BLaER1 (cell line): ENCODE measurements at regions not wholly inside any gene's neighbourhood (a gene's known extent, or its start where the extent isn't known, plus 50 kb on each side); places are given as distances from the start of the nearest gene placed in this dataset.

Experiments
- H3K27ac ChIP-seq: shearing (Covaris generic); formaldehyde crosslinking; 2 replicates; pipeline ENCODE4 v1.8.1; 2022
- H3K27me3 ChIP-seq: shearing (Covaris generic); formaldehyde crosslinking; 2 replicates; pipeline ENCODE4 v1.8.1; 2022
- H3K36me3 ChIP-seq: shearing (Covaris generic); formaldehyde crosslinking; 2 replicates; pipeline ENCODE4 v1.8.1; 2022
- H3K4me1 ChIP-seq: shearing (Covaris generic); formaldehyde crosslinking; 2 replicates; pipeline ENCODE4 v1.8.1; 2022
- H3K4me2 ChIP-seq: shearing (Covaris generic); formaldehyde crosslinking; 2 replicates; pipeline ENCODE4 v1.8.1; 2022
- H3K4me3 ChIP-seq: shearing (Covaris generic); formaldehyde crosslinking; 2 replicates; pipeline ENCODE4 v1.8.1; 2022
- H3K9ac ChIP-seq: shearing (Covaris generic); formaldehyde crosslinking; 2 replicates; pipeline ENCODE4 v1.8.1; 2022
- H3K9me3 ChIP-seq: shearing (Covaris generic); formaldehyde crosslinking; 2 replicates; pipeline ENCODE4 v1.8.1; 2022
- H4K20me1 ChIP-seq: shearing (Covaris generic); formaldehyde crosslinking; 2 replicates; pipeline ENCODE4 v1.8.1; 2022
- Cebpa-rat ChIP-seq: shearing (Covaris generic); IDR thresholded peaks from 2 replicates; pipeline ENCODE4 v1.8.1; 2022

GRCh38 chr12:59871779-59872178 lies 275.9 kb downstream of the SLC16A7 start:
- H3K4me2 ChIP-seq = no peak overlapping the region
- no peaks in the 10 kb centered on the region for H3K36me3 ChIP-seq
- H3K27ac ChIP-seq = no peak overlapping the region
- H3K4me3 ChIP-seq = no peak overlapping the region
- TF ChIP-seq Cebpa-rat = no peak
- H3K4me1 ChIP-seq = no peaks in the 10 kb centered on the region
- H3K27me3 ChIP-seq = no peaks in the 10 kb centered on the region
- H3K9ac ChIP-seq = no peak overlapping the region
- no peaks in the 10 kb centered on the region for H4K20me1 ChIP-seq
- no peaks in the 10 kb centered on the region for H3K9me3 ChIP-seq

GRCh38 chr12:59873136-59873535 lies 277.3 kb downstream of the SLC16A7 start:
- Histone ChIP-seq H3K9me3 (no peaks in the 10 kb centered on the region), H3K4me2 (no peak overlapping the region), H4K20me1 (no peaks in the 10 kb centered on the region), H3K4me3 (no peak overlapping the region), H3K27me3 (no peaks in the 10 kb centered on the region), H3K36me3 (no peaks in the 10 kb centered on the region), H3K27ac (no peak overlapping the region), H3K9ac (no peak overlapping the region), H3K4me1 (no peaks in the 10 kb centered on the region)
- TF ChIP-seq Cebpa-rat = no peak

- no peaks in the 10 kb centered on the region for H3K4me1 ChIP-seq
- no peaks in the 10 kb centered on the region for H3K27me3 ChIP-seq
- H3K9ac ChIP-seq = no peak overlapping the region
- no peak for TF ChIP-seq Cebpa-rat
- no peak overlapping the region for H3K4me2 ChIP-seq
- H3K36me3 ChIP-seq = no peaks in the 10 kb centered on the region
- no peaks in the 10 kb centered on the region for H3K9me3 ChIP-seq
- no peak overlapping the region for H3K4me3 ChIP-seq
- no peaks in the 10 kb centered on the region for H4K20me1 ChIP-seq
- no peak overlapping the region for H3K27ac ChIP-seq
Measured at GRCh38 chr12:59874781-59875180, 279.0 kb downstream of the SLC16A7 start.

- H3K27me3 ChIP-seq = no peaks in the 10 kb centered on the region
- H3K4me3 ChIP-seq = no peak overlapping the region
- H3K9ac ChIP-seq = no peak overlapping the region
- H3K27ac ChIP-seq = no peak overlapping the region
- no peaks in the 10 kb centered on the region for H3K4me1 ChIP-seq
- no peak for TF ChIP-seq Cebpa-rat
- H3K4me2 ChIP-seq = no peak overlapping the region
- no peaks in the 10 kb centered on the region for H3K36me3 ChIP-seq
- no peaks in the 10 kb centered on the region for H3K9me3 ChIP-seq
- no peaks in the 10 kb centered on the region for H4K20me1 ChIP-seq
Measured at GRCh38 chr12:59886131-59886733, 290.4 kb downstream of the SLC16A7 start.

- Histone ChIP-seq H3K36me3 (no peaks in the 10 kb centered on the region), H3K27me3 (no peaks in the 10 kb centered on the region), H4K20me1 (no peaks in the 10 kb centered on the region), H3K4me3 (no peak overlapping the region), H3K4me1 (no peaks in the 10 kb centered on the region), H3K9me3 (no peaks in the 10 kb centered on the region), H3K9ac (no peak overlapping the region), H3K4me2 (no peak overlapping the region), H3K27ac (no peak overlapping the region)
- no peak for TF ChIP-seq Cebpa-rat
Measured at GRCh38 chr12:59887178-59887577, 291.3 kb downstream of the SLC16A7 start.

GRCh38 chr12:59890896-59891579 lies 295.2 kb downstream of the SLC16A7 start:
- Histone ChIP-seq H3K27me3 (no peaks in the 10 kb centered on the region), H3K4me3 (no peak overlapping the region), H3K36me3 (no peaks in the 10 kb centered on the region), H3K4me1 (no peaks in the 10 kb centered on the region), H3K27ac (no peak overlapping the region), H3K4me2 (no peak overlapping the region), H4K20me1 (no peaks in the 10 kb centered on the region), H3K9me3 (no peaks in the 10 kb centered on the region), H3K9ac (no peak overlapping the region)
- TF ChIP-seq Cebpa-rat = no peak

- Histone ChIP-seq H3K9me3 (no peaks in the 10 kb centered on the region), H4K20me1 (no peaks in the 10 kb centered on the region), H3K9ac (no peak overlapping the region), H3K27me3 (no peaks in the 10 kb centered on the region), H3K4me3 (no peak overlapping the region), H3K27ac (no peak overlapping the region), H3K4me2 (no peak overlapping the region), H3K4me1 (no peaks in the 10 kb centered on the region), H3K36me3 (no peaks in the 10 kb centered on the region)
- TF ChIP-seq Cebpa-rat = no peak
Measured at GRCh38 chr12:59895166-59895775, 299.4 kb downstream of the SLC16A7 start.

GRCh38 chr12:59904874-59905521 lies 309.2 kb downstream of the SLC16A7 start:
- no peak overlapping the region for H3K4me2 ChIP-seq

GRCh38 chr12:59911516-59911915 lies 315.7 kb downstream of the SLC16A7 start:
- no peaks in the 10 kb centered on the region for H4K20me1 ChIP-seq
- no peaks in the 10 kb centered on the region for H3K36me3 ChIP-seq
- H3K27me3 ChIP-seq = no peaks in the 10 kb centered on the region
- no peak overlapping the region for H3K9ac ChIP-seq
- H3K4me1 ChIP-seq = no peaks in the 10 kb centered on the region
- H3K4me3 ChIP-seq = no peak overlapping the region
- H3K4me2 ChIP-seq = no peak overlapping the region
- no peak overlapping the region for H3K27ac ChIP-seq
- TF ChIP-seq Cebpa-rat = no peak
- no peaks in the 10 kb centered on the region for H3K9me3 ChIP-seq

More at GRCh38 chr12:59904874-59905521, 309.2 kb downstream of the SLC16A7 start:
- H3K4me3 ChIP-seq = no peak overlapping the region
- no peaks in the 10 kb centered on the region for H3K4me1 ChIP-seq
- no peaks in the 10 kb centered on the region for H4K20me1 ChIP-seq
- H3K9me3 ChIP-seq = no peaks in the 10 kb centered on the region
- no peak for TF ChIP-seq Cebpa-rat
- H3K9ac ChIP-seq = no peak overlapping the region
- H3K27me3 ChIP-seq = no peaks in the 10 kb centered on the region
- no peaks in the 10 kb centered on the region for H3K36me3 ChIP-seq
- H3K27ac ChIP-seq = no peak overlapping the region

GRCh38 chr12:59916988-59917387 lies 321.2 kb downstream of the SLC16A7 start:
- no peak overlapping the region for H3K27ac ChIP-seq
- no peak overlapping the region for H3K9ac ChIP-seq
- no peak overlapping the region for H3K4me3 ChIP-seq
- H3K4me2 ChIP-seq = no peak overlapping the region
- H3K9me3 ChIP-seq = no peaks in the 10 kb centered on the region
- H3K4me1 ChIP-seq = no peaks in the 10 kb centered on the region
- no peaks in the 10 kb centered on the region for H3K27me3 ChIP-seq
- TF ChIP-seq Cebpa-rat = no peak
- H4K20me1 ChIP-seq = no peaks in the 10 kb centered on the region
- H3K36me3 ChIP-seq = no peaks in the 10 kb centered on the region
